ENCODE measurements at regions not wholly inside any gene's neighbourhood (a gene's known extent, or its start where the extent isn't known, plus 50 kb on each side); places are given as distances from the start of the nearest gene placed in this dataset.
A peak's percentile ranks its signal among the peaks of the same experiment; 100 is the strongest.

DNA sequence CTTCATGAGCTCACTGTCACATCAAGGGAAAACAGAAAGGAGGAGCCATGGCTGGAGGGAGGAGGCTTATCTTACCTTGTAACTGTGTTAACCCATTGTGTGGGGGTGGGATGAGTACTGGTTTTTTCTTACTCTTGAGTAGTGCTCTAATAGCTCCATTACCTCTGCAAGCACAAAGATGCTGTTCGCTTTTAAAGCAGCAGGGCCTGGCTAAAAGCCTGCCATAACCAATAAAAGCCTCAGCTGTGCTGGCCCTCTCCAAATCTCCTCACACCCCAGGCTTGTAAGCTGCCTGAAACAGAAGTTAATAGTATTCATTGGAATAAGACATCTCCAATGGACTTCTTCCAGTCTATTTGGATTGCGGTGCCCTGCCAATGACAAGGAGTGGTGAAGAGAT, 544.1 kb downstream of the TUSC7 start:
- no peak for DNase-seq (ENCODE audit: low read depth)

DNA sequence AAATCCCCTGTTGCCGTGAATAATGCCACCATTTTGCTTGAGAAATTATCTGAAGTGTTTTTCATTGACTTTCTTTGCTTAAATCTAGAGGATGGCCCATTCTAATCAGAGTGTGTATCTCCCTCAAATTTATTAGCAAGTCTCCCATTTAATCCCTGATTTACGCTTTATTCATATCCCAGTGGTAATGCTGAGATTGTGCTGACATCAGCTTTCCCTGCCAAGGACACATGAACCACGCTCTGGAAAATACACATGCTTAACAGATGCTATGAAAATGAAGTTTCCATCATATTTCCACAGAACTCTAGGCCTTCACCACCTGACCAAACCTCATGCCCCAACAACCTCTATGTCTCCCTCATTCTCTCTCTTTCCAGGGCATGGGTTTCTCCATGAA, 545.4 kb downstream of the TUSC7 start:
- DNase-seq (ENCODE audit: low read depth) = no peak

DNA sequence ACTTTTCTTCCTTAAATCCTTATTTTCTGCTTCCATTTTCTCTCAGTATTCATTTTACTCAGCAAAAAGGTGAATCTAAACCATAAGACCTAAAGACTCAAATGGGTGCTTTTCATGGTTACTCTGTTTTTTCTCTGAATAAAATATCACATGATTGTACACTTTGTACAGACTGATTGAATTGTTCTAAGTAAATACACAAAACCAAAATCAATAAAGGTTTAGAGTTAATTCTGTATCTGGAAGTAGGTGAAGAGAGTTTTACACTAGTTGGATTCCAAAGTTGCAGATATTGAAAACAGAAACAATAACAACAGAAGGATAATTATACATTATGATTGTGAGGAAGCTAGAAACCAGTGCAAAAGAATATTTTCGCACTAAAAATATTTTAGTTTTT, 546.2 kb downstream of the TUSC7 start:
- DNase-seq (ENCODE audit: low read depth) = no peak

- no peak for DNase-seq (ENCODE audit: low read depth)
Observed at GRCh38 chr3:117261983-117262421, 552.4 kb downstream of the TUSC7 start.

DNA sequence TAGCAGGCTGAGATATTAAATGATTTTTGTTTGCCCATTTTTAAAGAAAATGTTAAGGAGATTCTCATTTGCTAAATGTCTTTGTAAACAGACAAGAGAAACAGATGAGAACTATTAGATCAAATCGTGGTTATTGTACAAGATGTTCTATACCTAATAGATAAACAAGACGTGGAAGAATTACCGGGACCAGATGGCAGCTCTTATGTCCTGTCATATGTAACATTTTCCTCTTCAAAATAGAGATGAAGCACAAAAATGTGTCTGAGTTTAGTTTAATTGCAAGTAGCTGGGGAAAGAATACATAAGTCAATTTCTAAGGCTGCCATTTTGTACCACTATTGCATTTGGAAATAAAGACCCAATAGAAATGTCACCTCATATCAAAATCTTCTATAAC, 553.7 kb downstream of the TUSC7 start:
- DNase-seq (ENCODE audit: low read depth) = no peak

- no peak for DNase-seq (ENCODE audit: low read depth)
Observed at GRCh38 chr3:117263745-117264144, 554.2 kb downstream of the TUSC7 start.

- no peak for DNase-seq (ENCODE audit: low read depth)
Observed at GRCh38 chr3:117264204-117264994, 554.8 kb downstream of the TUSC7 start.

DNA sequence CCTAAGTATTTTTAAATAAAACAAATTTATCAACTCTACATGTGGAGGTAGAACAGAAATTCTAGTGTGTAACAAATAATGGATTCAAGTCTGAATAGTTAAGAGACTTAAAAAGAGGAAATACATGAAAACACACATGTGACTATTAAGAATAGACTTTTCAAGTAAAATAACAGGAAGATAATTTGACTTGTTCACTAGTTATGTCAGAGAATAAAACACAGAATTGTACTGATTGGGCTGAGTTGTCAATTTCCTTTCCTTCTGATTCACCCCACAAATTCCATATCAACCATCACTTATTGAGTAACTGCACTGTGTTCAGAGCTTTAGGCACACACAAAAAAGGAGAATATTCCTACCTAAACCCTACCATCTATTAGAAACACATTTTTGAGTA, 557.2 kb downstream of the TUSC7 start:
- no peak for DNase-seq (ENCODE audit: low read depth)

DNA sequence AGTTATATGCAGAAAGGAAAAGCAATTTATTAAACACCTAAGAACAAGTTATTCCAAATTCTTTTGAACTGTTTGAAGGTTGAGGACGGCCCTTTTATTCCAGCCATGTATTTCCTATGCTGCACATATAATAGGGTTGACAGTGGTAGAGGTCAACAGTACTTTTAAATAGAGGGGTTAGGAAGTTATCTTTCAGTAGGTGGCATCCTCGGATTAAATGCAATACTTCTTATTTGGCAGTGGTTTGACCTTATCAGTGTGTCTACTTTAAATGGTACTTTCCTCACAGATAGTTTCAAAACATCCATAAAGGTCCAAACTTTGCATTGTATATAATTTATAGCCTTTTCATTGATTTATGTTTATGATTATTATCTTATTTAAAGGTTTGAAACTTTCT, 558.7 kb downstream of the TUSC7 start:
- no peak for DNase-seq (ENCODE audit: low read depth)

- no peak for DNase-seq (ENCODE audit: low read depth)
Observed at GRCh38 chr3:117272274-117272673, 562.7 kb downstream of the TUSC7 start.

DNA sequence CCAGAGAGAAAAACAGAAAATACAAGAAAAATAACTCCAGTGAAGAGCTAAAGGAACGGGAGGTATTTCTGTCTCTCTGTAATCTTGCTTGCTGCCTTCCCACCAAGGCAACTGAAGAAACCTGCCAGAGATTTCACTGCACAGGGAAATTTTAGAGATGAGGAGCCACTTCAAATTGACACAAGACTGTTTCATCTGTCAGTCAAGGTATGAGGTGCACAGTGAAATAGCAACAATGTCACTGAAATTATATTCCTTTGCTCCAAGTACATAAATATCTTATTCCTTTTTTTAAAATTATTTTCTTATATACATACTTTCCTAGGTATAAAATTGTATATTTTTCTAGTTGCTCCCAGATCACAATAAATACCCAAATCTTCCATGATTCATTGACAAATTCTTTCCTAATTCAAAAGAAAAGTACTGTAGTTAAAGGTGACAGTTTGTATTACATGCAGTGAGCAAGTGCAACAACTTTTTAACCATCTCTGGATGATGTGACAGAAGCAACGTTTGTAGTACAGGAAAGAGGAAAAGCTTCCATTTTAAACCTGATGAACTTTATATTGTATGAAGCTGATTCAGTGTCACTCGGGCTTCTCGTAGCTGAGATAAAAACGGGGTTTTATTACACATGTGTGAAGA, 563.4 kb downstream of the TUSC7 start:
- DNase-seq (ENCODE audit: low read depth) = no peak

- DNase-seq (ENCODE audit: low read depth) = no peak
Observed at GRCh38 chr3:117277816-117278215, 568.2 kb downstream of the TUSC7 start.

DNA sequence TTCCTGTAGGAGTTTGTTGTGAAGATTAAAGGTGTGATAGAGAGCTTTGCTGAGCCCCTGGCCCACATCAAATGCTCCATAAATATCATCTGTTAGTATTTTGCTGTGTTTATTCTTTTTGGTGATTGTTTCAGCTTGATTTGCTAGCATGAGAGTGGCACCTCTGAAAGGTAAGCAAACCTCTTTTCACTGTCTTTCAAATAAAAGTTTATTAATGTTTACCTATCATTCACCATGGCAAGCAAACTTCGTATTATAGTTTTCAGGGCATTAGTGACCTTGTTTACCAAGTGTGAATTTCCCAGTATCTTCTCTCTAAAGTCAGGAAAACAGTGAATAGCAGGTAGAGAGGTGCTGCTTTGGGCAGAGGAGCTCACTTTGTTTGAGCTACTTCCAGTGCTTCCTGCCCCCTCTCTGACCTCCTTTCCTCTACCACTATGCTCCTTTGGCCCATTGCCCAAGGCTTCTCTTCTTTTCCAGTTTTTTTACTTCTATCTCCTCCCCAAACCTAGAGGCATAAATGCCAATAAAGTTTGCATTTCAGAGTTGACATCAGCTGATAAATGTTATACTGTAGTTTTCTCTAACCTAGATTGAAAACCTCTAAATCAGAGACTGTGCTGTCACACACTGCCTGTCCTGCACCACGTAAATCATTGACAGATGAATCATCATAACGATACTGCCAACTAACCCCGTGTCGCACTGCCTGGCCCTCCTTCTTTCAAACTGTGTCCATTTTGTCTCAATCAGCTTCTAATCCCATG, 569.0 kb downstream of the TUSC7 start:
- peak; percentile 7 for DNase-seq (ENCODE audit: low read depth)

DNA sequence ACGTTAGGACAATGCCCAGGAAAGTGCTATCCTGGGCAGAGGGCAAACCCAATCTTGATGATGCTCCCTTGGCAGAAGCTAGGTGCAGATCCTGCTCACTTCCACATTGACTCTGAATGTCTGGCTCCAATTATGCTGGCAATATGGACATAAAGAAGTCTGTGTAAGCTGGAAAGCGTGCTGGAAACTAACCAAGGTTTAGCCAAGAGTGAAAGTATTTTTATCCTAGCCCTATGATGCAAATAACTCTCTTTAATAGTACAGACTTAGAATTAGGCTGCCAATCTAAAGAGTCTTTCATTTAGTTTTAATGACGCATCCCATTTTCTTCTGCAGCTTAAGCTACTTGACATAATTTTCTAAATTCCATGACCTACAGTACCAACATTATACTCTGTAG, 571.8 kb downstream of the TUSC7 start:
- peak; percentile 7 for DNase-seq (ENCODE audit: low read depth)

DNA sequence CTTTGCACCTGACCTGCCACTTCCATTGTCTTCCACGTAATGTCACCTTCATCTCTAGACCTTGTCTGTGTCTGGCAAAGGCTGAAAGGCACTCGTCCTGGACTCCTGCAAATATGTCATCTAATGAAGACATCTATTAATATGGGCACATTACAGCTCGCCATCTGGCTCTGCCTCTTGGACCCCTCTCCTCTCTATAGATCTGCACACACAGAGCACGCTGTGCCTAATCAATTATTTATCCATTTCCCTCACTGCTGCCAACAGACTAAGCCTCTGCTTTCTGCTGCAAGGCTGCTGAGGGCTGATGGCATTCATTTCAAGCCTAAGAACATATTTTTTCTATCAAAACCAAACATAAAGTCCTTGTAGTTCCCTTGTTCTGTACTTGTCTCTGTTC, 573.0 kb downstream of the TUSC7 start:
- no peak for DNase-seq (ENCODE audit: low read depth)

DNA sequence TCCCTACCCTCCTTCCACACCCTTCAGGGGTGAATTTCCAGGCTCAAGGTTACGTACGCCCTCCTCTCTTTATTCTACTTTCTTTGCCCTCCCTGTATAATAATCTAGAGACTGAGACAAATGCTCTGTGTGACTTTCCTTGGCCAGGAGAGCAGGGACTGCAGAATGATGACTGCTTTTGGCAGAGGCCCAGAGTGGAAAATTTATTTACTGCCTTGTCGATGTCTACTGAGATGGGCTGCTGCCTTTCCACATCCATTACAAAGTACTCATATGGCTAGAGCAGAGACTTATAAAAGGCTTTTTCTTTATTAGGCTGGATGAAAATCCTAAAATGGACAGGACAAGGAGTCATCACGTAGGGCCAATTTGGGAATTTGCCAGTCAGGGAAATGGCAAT, 576.2 kb downstream of the TUSC7 start:
- no peak for DNase-seq (ENCODE audit: low read depth)

DNA sequence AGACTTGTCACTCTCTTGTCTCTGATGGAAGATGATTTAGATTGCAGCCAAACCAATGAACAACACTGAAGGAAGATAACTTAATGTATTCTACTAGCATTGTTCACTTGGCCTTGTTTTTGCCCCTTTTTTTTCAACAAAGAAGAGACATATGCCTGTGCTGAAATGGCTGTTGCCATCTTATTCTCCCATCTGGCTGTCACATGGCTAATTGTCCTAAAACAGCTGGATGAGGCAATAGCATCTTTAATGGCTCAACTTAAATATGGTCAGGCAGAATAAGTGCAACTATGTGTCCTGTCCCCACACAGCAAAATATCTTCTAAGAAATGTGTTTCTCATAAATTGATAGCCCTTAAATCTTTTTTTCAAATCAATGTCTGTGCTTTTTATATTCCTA, 576.9 kb downstream of the TUSC7 start:
- DNase-seq (ENCODE audit: low read depth) = no peak

GRCh38 chr3:117287602-117288001, 578.0 kb downstream of the TUSC7 start:
- DNase-seq (ENCODE audit: low read depth) = no peak

GRCh38 chr3:117291476-117291875, 581.9 kb downstream of the TUSC7 start:
- DNase-seq (ENCODE audit: low read depth) = no peak

GRCh38 chr3:117297065-117297464, 587.5 kb downstream of the TUSC7 start:
- no peak for DNase-seq (ENCODE audit: low read depth)

DNA sequence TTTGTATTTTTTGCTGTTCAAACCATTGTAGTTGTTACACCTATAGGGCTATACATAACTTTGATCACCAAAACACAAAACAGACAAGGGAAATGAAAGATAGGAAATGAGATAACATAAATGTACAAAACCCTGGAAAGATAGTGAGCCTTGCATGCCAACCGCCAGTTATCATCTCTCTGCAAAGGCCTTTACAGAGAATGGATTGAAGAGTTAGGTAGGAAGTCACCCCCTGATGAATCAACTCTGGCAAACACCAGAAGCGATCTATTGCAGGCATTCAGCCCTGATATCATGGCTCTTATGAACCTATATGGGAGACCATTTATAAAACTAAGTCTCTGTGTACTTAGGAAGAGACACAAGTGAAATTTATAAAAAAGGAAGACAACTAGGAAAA, 588.0 kb downstream of the TUSC7 start:
- DNase-seq (ENCODE audit: low read depth) = no peak

- DNase-seq (ENCODE audit: low read depth) = no peak
Observed at GRCh38 chr3:117298273-117298672, 588.7 kb downstream of the TUSC7 start.

GRCh38 chr3:117302428-117302827, 592.8 kb downstream of the TUSC7 start:
- DNase-seq (ENCODE audit: low read depth) = no peak
